Lung microvascular endothelial cell (primary cell): ENCODE measurements at regions not wholly inside any gene's neighbourhood (a gene's known extent, or its start where the extent isn't known, plus 50 kb on each side); places are given as distances from the start of the nearest gene placed in this dataset.
"Not testable (repeated sequence)": the region's sequence is repeated elsewhere in the genome, so short reads cannot be mapped to it uniquely, and the experiment has no call there.

Source experiments
- DNase-seq, 2 donors: peaks; one replicate each; pipeline versions ENCODE4 v3.0.0 to v3.0.0-alpha.2; 2010; ENCODE audit warnings: low read depth in 2 of 2

DNA sequence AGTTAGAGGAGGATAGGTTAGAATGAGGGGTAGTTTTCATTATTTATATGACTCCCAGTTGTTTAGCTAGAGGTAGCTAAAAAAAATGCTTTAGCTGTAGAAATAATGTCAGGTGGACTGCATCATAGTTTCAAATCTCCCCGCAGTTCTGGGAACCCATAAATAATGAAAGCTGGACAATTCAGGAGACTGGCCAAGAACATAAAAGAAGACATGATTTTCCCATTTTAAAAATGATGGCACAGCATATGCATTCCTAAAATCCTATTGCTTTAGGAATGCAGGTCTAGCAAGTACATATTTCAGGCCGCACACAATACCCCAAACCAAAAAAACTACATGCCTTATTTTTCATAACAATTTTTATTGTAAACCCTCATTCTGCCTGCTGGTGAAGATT lies 143.3 kb downstream of the CTH start:
- no peak for DNase-seq

DNA sequence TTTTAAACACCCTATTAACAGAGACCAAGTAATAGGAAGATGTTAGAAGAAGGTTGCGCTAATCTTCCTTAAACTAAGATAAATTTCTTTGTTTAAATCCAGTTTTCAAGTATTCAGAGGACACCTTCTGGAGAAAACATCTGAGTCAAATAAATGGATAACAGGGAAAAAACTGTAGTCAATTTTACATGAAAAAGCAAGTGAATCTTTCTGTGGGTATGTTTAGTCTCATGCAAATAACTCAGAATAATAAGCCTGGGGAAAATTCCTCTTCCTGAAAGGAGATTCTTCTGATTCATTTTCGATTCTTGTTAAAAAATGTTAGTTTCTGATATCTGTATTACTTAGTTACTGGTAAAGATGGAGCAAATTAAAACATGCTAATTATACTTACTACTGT lies 145.5 kb downstream of the CTH start:
- DNase-seq = no peak

DNA sequence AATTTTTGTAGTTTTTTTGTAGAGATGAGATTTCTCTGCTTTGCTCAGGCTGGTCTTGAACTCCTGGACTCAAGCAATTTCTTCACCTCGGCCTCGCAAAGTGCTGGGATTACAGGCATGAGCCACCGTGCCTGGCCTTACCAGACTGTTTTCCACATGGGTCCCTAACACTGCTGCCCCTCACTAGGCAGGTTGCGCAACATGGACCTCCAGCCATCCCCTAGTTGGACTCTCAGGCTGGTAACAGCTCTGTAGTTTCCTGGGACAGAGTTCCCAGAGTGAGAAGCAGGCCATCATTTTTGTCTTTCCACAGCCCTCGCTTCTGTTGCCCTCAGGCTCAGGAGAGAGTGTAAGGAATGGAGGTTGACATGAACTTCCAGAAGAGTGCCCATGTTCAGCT lies 156.1 kb downstream of the CTH start:
- DNase-seq = no peak

GRCh38 chr1:70571191-70571590 lies 160.1 kb downstream of the CTH start:
- DNase-seq = no peak

DNA sequence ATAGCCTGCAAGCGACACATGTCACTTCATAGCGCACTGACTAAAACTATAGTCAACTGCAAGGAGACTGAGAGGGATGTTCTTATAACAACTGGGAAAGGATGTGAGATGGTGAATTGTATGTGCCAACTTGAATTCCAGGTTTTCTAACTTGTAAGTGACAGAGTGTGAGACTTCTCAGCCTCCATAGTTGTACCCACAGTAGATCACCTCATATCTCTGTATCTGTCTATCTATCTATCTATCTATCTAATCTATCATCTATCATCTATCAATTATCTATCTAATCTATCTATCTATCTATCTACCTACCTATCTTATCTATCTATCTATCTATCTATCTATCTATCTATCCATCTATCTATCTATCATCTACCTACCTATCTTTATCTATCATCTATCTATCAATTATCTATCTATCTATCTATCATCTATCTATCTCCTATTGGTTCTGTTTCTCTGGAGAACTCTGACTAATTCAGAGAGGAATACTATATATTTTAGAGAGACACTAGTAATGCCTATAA lies 162.3 kb downstream of the CTH start:
- no peak for DNase-seq

DNA sequence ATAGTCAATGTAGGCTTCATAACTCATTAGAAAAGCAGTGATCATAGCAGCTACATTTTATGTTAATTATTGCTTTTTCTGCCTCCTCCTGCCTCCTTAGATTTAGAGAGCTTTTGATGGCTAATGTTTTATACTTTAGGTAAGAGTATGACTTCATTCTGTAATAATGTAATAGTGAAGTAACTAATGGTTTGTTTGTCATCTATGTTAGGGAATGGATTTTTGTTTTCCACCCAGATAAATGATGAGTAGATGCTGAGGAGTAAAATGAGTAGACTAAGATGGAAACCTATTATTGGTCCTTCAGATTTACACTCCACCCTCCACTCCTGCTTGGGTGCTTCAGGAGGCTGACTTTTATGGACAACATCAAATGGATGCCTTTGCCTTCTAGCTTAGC lies 170.6 kb downstream of the CTH start:
- DNase-seq = no peak

- no peak for DNase-seq
Observed at GRCh38 chr1:70583522-70583921, 172.5 kb downstream of the CTH start.

DNA sequence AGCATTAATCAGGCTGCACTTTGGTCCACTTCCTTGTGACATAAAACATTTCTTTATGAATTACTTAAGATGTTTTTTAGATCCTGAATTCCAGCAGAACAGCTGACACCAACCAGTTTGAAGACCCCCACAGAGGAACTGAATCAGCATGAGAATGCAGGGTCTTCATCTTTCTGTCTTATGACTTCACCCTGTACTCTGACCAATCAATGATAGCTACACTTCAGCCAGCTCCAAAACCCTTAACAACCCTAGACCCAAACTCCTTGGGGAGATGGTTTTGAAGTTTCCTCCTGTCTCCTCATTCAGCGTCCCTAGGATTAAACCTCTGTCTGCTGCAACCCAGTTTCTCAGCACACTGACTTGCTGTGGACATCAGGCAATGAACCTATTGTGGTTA lies 175.0 kb downstream of the CTH start:
- no peak for DNase-seq

DNA sequence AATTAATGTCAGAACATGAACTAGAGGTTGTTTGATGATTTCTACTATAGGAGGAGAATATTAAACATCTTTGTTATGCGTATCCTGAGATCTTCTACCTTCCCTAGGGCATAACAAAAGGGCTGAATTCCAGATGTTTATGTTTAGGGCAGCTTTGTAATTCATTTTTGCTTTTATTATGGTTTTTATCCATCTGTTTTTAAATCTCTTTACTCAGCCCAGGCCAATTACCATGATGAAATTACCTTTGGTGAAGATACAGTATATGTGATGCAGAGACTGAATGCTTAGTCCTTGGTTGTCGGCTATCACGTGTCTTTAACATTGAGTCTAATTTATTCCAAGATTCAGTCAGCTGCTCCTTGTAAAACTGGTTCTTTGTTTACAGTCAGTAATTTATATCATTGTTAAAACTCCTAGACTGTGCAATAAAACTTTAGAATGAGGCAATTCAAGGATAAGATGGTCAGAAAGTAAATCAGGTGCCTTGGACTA lies 176.9 kb downstream of the CTH start:
- no peak for DNase-seq

- DNase-seq = not testable (repeated sequence)
Observed at GRCh38 chr1:70593551-70593950, 182.5 kb downstream of the CTH start.

GRCh38 chr1:70608815-70609214 lies 197.7 kb downstream of the CTH start:
- no peak for DNase-seq

DNA sequence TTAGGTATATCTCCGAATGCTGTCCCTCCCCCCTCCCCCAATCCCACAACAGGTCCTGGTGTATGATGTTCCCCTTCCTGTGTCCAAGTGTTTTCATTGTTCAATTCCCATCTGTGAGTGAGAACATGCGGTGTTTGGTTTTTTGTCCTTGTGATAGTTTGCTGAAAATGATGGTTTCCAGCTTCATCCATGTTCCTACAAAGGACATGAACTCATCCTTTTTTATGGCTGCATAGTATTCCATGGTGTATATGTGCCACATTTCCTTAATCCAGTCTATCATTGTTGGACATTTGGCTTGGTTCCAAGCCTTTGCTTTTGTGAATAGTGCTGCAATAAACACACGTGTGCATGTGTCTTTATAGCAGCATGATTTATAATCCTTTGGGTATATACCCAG lies 199.1 kb downstream of the CTH start:
- not testable (repeated sequence) for DNase-seq

- no peak for DNase-seq
Observed at GRCh38 chr1:70616946-70617345, 205.9 kb downstream of the CTH start.

DNA sequence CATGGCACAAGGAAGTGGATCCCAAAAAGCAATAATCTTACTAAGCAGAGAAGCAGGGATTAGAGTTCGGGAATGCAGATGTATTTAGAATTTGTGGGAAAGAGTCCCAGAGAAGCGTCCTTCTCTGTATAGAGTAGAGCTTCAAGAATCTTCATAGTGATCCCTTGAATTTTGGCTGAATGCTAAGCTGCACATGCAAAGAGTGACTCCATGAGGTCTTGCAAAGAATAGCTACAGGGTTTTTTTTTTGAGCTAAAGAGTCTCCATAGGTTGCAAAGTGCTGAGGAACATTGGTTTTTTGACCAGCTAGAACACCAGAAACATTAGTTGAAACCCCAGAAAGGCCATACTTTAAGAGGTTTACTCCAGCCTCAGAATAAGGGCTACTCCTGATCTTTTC lies 206.7 kb downstream of the CTH start:
- DNase-seq = no peak

GRCh38 chr1:70627910-70628309 lies 216.8 kb downstream of the CTH start:
- no peak for DNase-seq

- DNase-seq = no peak
Observed at GRCh38 chr1:70628973-70629372, 217.9 kb downstream of the CTH start.

DNA sequence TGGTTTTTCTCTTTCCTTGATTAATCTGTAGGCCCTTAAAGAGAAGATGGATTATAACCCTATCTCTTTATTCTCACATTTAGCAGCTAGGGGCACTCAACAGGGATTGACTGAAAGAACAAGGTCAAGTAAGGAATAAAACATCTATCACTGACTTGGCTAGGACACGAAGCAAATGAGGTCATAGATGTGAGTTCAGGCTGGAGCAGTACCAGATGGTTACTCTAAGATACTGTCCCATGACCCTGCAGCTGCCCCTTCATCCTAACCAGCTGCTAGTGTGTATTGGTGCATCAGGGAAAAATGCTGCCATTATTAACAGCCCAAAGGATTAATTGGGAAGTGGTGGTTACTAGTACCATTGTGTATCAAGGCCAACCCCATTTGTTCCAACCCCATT lies 221.9 kb downstream of the CTH start:
- no peak for DNase-seq

- DNase-seq = no peak
Observed at GRCh38 chr1:70635868-70636267, 224.8 kb downstream of the CTH start.

DNA sequence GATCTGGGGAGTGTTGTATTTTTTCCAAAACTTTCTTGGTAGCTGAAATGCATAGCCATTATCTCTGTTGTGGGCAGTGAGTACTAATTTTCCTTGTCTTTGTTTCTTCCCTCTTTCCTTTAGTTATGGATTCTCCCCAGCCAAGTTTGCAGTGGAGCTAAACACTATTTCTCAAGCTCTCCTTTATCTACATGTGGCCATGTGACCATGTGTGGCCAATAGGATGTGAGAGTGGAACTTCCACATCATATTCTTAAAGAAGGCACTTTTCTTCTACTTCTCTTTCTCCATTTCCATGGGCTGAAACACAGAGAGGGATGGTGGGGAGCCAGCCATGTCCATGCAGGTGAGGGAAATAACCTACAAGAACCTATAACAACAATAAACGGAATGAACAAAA lies 230.8 kb downstream of the CTH start:
- no peak for DNase-seq

GRCh38 chr1:70656361-70656760 lies 245.3 kb downstream of the CTH start:
- DNase-seq = no peak

DNA sequence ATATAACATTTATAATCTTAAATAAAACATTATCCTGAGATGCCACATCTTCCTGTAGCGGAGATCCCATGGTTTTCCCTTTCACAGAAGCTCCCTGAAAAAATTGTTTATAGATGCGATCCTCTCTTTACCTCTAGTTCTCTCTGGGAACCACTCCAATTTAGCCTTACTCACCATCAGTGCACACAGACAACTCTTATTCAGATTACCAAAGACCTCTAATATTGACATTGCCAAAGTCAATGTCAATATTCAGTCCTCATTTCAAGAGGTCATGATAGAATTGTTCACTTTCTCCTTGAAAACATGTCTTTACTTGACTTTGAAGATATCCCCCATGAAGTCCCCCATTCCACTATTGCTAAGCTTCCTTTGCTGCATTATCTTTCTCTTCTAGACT lies 248.8 kb downstream of the CTH start:
- no peak for DNase-seq

DNA sequence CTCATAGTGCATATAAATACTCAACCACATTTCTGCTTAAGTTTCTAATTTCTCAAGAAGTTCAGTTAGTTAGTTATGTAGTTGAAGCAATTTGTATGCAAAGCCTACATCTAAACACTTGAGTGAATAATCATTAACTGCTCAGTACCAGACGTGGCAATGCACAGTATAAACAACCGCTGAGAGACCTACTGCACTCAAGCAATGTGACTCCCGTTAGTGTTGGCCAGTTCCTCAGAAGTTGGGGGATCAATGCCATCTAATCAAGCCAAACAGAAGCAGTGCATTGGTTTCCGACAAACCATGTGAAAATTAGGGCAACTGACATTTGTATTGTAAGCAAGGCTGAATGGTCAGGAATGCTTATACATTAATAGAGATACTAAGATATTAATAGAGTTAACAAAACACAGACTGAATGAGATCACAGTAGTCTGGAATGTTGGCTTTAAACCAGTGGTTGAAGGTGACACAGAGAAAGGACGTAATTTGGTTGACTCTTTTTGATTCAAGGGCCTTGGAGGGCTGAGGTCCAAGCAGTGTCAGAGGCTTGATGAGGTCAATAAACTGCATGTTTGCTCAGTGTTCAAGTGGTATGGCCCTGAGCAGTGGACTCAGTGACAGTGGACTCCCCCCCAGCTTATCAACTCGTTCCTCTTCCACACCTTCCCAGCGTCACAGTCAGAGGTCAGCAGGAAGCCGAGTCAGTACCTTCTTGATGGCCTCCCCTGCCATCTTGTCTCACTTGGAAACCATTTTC lies 255.5 kb downstream of the CTH start:
- DNase-seq = no peak

DNA sequence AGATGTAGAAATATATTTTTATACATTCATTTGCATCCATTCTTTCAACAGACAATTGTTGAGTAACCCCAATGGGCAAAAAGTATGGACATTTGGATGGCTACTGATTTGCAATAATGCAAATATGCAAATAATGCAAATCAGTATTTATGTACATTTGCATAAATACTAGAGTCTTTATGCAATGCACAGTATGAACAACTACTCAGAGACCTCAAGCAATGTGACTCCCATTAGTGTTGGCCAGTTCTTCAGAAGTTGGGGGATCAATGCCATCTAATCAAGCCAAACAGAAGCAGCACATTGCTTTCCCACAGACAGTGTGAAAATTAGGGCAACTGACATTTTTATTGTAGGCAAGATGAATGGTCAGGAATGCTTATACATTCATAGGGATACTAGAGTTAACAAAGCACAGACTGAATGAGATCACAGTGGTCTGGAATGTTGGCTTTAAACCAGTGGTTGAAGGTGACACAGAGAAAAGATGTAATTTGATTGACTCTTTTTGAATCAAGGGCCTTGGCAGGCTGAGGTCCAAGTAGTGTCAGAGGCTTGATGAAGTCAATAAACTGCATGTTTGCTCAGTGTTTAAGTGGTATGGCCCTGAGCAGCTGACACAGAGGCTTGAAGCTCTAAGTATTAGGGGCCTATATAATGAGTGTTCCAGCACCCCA lies 256.6 kb downstream of the CTH start:
- no peak for DNase-seq
